Stomach (tissue), 8 donors: ENCODE measurements at regions not wholly inside any gene's neighbourhood (a gene's known extent, or its start where the extent isn't known, plus 50 kb on each side); places are given as distances from the start of the nearest gene placed in this dataset.
A peak's percentile ranks its signal among the peaks of the same experiment; 100 is the strongest.

Experiments used
- DNase-seq, 2 donors: peaks; one replicate each; pipeline versions ENCODE4 v3.0.0 to v3.0.0-alpha.2; 2013 to 2019
- H3K27ac ChIP-seq, 5 donors: fragments of 200-600 bp in 4 of 5; sonication (generic) in 4 of 5; one replicate each; pipeline ENCODE4 v1.5.1; 2013 to 2019; ENCODE audit warnings: mild to moderate bottlenecking in 1 of 5, moderate library complexity in 1 of 5
- H3K27me3 ChIP-seq, 3 donors: fragments of 200-600 bp; sonication (generic); one replicate each; pipeline ENCODE4 v1.5.1; 2017 to 2019; ENCODE audit warnings: mixed run types in 1 of 3
- H3K36me3 ChIP-seq, 4 donors: fragments of 200-600 bp; sonication (generic); 1 replicate in 3 of 4; 2 replicates in 1 of 4; pipeline ENCODE4 v1.5.1; 2016 to 2019
- H3K4me1 ChIP-seq, 4 donors: fragments of 200-600 bp; sonication (generic); one replicate each; pipeline ENCODE4 v1.5.1; 2016 to 2019
- H3K4me3 ChIP-seq, 4 donors: fragments of 200-600 bp; sonication (generic) in 3 of 4; one replicate each; pipeline ENCODE4 v1.5.1; 2016 to 2019; ENCODE audit warnings: mild to moderate bottlenecking in 1 of 4
- H3K9me3 ChIP-seq, 4 donors: fragments of 200-600 bp; sonication (generic); one replicate each; pipeline ENCODE4 v1.5.1; 2016 to 2019
- EP300 ChIP-seq: sonication (generic); formaldehyde crosslinking; IDR thresholded peaks from one replicate; pipeline ENCODE4 v1.6.1; 2017; ENCODE audit warnings: antibody characterized with exemption
- POLR2A ChIP-seq, 4 donors: fragments of 450-650 bp; IDR thresholded peaks; one replicate each; pipeline ENCODE4 v1.6.1; 2016; ENCODE audit warnings: antibody characterized with exemption in 4 of 4, control low read depth in 2 of 4, mild to moderate bottlenecking in 1 of 4, moderate library complexity in 1 of 4
- POLR2AphosphoS5 ChIP-seq, 3 donors: sonication (generic); formaldehyde crosslinking; IDR thresholded peaks; one replicate each; pipeline ENCODE4 v1.6.1; 2016; ENCODE audit warnings: antibody characterized with exemption in 3 of 3
- WGBS, 5 donors: extraction: QIAGEN DNeasy Blood & Tissue Kit in 3 of 5; methylation state at CpG; one replicate each; pipeline versions ENCODE4 v1.1.5 to v1.1.7; 2013 to 2018; 5-methylcytosine and 5-hydroxymethylcytosine counted together
- intact Hi-C: fragments of 100-400 bp; cut with DNase I; formaldehyde crosslinking; loops from one replicate; pipeline ENCODE4 v1.15.1; 2023; ENCODE audit warnings: low total_unique reads
- TF ChIP-seq, protein P1 (sequence below), 7 experiments: fragments of 450-650 bp in 4 of 7; fragments of 200-600 bp in 3 of 7; sonication (generic) in 3 of 7; IDR thresholded peaks; one replicate each; pipeline ENCODE4 v1.5.1; 2016 to 2019; ENCODE audit warnings: antibody characterized with exemption in 7 of 7, control low read depth in 2 of 7, mild to moderate bottlenecking in 1 of 7
- donor health status: healthy with polysubstance abuse.
- donor health status: Bipolar disorder and iron deficiency.
- donor health status: healthy.

DNA sequence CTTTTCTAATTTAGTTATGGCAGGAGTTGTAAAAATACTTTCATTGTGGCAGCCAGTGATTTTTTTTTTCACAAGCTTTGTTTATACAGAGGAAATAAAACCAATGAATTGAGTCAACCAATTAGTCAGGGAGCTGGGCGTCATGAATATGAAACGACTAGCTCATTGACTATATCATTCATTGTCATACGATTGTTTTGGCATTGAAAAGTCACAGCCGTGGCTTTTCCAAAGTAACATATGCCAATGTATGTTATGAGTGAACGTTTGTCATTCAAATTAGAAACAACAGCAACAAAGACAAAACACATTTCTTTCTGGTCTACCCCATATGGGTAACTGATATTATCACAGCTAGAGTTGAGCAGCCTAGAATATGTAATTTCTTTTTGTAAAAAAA, 810.6 kb downstream of the EPHA7 start:
- intact Hi-C loops, result no loop called here
- Histone ChIP-seq H3K4me3 (no peak overlapping the region), H3K9me3 (peaks cover 0 to 20% (median 11%) of the 10 kb centered on the region in 4 donors), H3K4me1 (no peaks in the 10 kb centered on the region), H3K36me3 (no peaks in the 10 kb centered on the region), H3K27ac (no peak overlapping the region), H3K27me3 (no peaks in the 10 kb centered on the region)
- TF ChIP-seq POLR2A (IDR thresholded peaks at IDR 0.05) (no peak), EP300 (no peak), POLR2AphosphoS5 (IDR thresholded peaks at IDR 0.05) (no peak)
- TF ChIP-seq, protein P1, sequence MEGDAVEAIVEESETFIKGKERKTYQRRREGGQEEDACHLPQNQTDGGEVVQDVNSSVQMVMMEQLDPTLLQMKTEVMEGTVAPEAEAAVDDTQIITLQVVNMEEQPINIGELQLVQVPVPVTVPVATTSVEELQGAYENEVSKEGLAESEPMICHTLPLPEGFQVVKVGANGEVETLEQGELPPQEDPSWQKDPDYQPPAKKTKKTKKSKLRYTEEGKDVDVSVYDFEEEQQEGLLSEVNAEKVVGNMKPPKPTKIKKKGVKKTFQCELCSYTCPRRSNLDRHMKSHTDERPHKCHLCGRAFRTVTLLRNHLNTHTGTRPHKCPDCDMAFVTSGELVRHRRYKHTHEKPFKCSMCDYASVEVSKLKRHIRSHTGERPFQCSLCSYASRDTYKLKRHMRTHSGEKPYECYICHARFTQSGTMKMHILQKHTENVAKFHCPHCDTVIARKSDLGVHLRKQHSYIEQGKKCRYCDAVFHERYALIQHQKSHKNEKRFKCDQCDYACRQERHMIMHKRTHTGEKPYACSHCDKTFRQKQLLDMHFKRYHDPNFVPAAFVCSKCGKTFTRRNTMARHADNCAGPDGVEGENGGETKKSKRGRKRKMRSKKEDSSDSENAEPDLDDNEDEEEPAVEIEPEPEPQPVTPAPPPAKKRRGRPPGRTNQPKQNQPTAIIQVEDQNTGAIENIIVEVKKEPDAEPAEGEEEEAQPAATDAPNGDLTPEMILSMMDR (IDR thresholded peaks at IDR 0.05), result no peak
- WGBS, 5 donors, result 68 to 81% (median 70%) methylated on average over 5 of the region's 5 CpGs
- DNase-seq, result no peak

DNA sequence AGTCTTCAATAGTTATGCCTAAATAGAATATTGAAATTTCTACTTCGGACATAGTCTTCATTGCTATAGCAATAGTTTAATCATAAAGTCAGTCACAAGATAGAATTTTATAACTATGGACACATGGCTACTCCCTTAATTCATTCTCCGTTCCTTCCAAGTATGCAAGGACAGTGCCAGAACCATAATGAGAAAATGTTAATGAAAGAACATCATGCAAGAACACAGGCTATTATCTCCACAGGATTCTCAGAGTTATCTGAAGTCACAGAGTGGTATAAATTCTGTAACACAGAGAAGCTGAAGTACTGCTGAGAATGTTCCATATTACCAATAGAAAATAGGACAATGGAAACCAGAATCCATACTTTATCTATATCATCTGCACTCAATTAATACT, 826.2 kb downstream of the EPHA7 start:
- Histone ChIP-seq H3K36me3 (no peaks in the 10 kb centered on the region), H3K27me3 (no peaks in the 10 kb centered on the region), H3K9me3 (no peaks in the 10 kb centered on the region), H3K4me3 (no peak overlapping the region), H3K27ac (no peak overlapping the region), H3K4me1 (no peaks in the 10 kb centered on the region)
- intact Hi-C loops, result no loop called here
- DNase-seq, result no peak
- 81 to 90% (median 87%) methylated on average over 2 of the region's 2 CpGs for WGBS, 5 donors
- TF ChIP-seq, protein P1 (IDR thresholded peaks at IDR 0.05), result no peak
- TF ChIP-seq EP300 (no peak), POLR2AphosphoS5 (IDR thresholded peaks at IDR 0.05) (no peak), POLR2A (IDR thresholded peaks at IDR 0.05) (no peak)

DNA sequence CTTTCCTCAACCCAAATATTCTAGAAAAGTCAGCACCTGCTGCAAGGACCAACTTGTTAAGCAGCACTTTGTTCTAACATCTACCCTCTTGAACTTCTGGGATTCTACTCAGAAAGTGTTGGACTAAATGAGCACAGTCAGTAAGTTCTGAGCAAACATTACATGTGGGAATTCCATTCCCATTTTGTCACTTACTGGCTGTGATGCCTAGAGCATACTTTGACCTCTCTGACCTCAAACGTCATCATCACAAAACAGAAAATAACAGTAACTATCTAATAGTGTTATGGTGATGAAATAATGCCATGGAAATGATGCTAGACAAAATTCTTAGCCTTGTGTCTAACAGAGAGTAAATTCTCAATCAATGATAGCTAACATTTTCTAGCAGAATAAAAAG, 829.4 kb downstream of the EPHA7 start:
- Histone ChIP-seq H3K27me3 (no peaks in the 10 kb centered on the region), H3K27ac (no peak overlapping the region), H3K36me3 (no peaks in the 10 kb centered on the region), H3K4me3 (no peak overlapping the region), H3K4me1 (peaks cover 0 to 3% (median 0%) of the 10 kb centered on the region in 4 donors), H3K9me3 (no peaks in the 10 kb centered on the region)
- peak in 1 of 3 donors; percentile 10 for TF ChIP-seq POLR2AphosphoS5 (IDR thresholded peaks at IDR 0.05)
- TF ChIP-seq, protein P1 (IDR thresholded peaks at IDR 0.05), result no peak
- intact Hi-C loops, result no loop called here
- 35 to 67% (median 48%) methylated on average over 1 of the region's 1 CpG for WGBS, 5 donors
- DNase-seq, result no peak

DNA sequence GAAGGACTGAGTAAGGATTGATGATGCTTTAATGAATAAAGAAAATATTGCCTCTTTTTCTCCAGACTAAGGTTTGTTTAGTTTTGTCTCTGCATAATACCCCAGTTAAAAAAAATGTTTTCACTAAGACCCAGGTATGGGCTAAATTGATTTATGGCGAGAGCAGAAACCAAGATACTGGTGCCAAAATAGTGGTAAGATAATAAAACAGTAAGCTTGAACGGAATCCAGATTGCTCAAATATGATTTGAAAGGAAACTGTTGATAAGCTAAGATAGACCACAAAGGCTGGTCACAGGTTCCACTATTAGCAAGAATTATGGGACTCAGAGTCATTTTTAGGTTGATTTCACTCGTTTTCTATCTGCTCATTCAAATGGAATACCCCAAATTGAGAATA, 831.2 kb downstream of the EPHA7 start:
- H3K4me3 ChIP-seq, result no peak overlapping the region
- 19 to 41% (median 26%) methylated on average over 3 of the region's 3 CpGs for WGBS, 5 donors
- peaks cover 0 to 3% (median 0%) of the 10 kb centered on the region in 4 donors for H3K4me1 ChIP-seq
- no peaks in the 10 kb centered on the region for H3K9me3 ChIP-seq
- TF ChIP-seq EP300 (no peak), POLR2AphosphoS5 (IDR thresholded peaks at IDR 0.05) (no peak), POLR2A (IDR thresholded peaks at IDR 0.05) (no peak)
- H3K36me3 ChIP-seq, result no peaks in the 10 kb centered on the region
- no peak for DNase-seq
- intact Hi-C loops, result no loop called here
- H3K27me3 ChIP-seq, result no peaks in the 10 kb centered on the region
- H3K27ac ChIP-seq, result no peak overlapping the region

DNA sequence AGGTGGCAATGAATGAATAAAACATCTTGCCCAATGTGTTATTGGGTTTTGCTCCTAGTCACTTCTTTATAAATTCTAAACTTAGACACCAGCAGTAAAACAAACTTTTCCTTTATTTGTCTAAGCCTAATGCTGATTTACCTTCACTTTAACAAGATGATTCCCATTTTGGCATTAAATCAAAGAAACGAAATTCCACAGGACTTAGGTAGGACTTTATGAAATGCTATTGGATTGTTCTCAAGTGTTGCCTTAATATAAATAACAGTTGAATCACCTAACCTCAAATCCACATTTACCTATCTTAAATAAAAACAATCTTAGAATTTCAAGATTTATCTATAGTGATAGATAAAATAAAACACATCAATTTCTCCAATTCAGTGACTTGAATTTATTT, 831.8 kb downstream of the EPHA7 start:
- WGBS, 5 donors, result 32 to 56% (median 33%) methylated on average over 1 of the region's 1 CpG
- no peak overlapping the region for H3K4me3 ChIP-seq
- peaks cover 0 to 3% (median 0%) of the 10 kb centered on the region in 4 donors for H3K4me1 ChIP-seq
- intact Hi-C loops, result no loop called here
- no peak for TF ChIP-seq POLR2AphosphoS5 (IDR thresholded peaks at IDR 0.05)
- TF ChIP-seq, protein P1 (IDR thresholded peaks at IDR 0.05), result no peak
- no peak for TF ChIP-seq EP300
- no peak for TF ChIP-seq POLR2A (IDR thresholded peaks at IDR 0.05)
- no peaks in the 10 kb centered on the region for H3K36me3 ChIP-seq
- DNase-seq, result no peak
- H3K27me3 ChIP-seq, result no peaks in the 10 kb centered on the region
- H3K27ac ChIP-seq, result no peak overlapping the region
- H3K9me3 ChIP-seq, result no peaks in the 10 kb centered on the region
